ENCODE measurements at regions not wholly inside any gene's neighbourhood (a gene's known extent, or its start where the extent isn't known, plus 50 kb on each side); places are given as distances from the start of the nearest gene placed in this dataset.

DNA sequence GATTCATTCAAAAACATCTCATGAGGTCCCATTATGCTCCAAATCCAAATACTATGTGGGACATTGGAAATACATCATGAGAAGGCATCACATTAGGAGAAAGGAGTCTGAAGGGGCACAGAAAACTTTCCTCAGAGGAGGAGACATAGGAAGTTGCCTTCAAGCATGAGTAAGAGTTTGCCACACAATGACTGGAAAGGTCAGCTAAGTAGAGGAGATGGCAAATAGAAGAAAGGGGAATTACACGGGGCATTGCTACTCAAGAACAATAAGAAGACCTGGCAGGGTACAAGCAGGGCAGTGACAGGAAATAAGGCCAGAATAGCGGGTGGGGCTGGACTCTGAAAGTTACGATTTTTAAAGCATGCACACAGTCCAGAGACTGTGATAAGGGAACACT is 231.6 kb downstream of the SPRY2 start:
- Histone ChIP-seq H3K27ac (ENCODE audit: low read depth, low read length) (no peak overlapping the region), H3K4me1 (ENCODE audit: control insufficient read depth, insufficient read depth, low read length) (no peaks in the 10 kb centered on the region), H3K27me3 (ENCODE audit: control insufficient read depth, insufficient read depth, low read length) (no peaks in the 10 kb centered on the region), H3K4me3 (ENCODE audit: low read length) (no peak overlapping the region), H3K9ac (ENCODE audit: low read length) (no peak overlapping the region), H3K36me3 (ENCODE audit: control insufficient read depth, insufficient read depth, low read length) (no peaks in the 10 kb centered on the region)

DNA sequence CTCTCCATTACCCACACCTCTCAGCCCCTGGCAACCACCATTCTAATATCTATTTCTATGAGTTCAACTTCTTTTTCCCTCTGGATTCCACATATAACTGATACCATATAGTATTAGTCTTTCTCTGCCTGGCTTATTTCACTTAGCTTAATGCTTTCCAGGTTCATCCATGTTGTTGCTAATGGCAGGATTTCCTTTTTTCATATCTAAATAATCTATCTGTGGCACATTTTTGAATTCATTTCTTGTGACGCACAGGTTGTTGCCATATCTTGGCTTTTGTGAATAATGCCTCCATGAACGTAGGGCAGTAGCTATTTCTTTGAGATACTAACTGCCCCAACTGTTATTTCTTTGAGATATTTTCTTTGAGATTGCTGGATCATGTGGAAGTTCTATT is 235.6 kb downstream of the SPRY2 start:
- Histone ChIP-seq H3K4me1 (ENCODE audit: control insufficient read depth, insufficient read depth, low read length) (no peaks in the 10 kb centered on the region), H3K27ac (ENCODE audit: low read depth, low read length) (no peak overlapping the region), H3K9ac (ENCODE audit: low read length) (no peak overlapping the region), H3K4me3 (ENCODE audit: low read length) (no peak overlapping the region), H3K36me3 (ENCODE audit: control insufficient read depth, insufficient read depth, low read length) (no peaks in the 10 kb centered on the region), H3K27me3 (ENCODE audit: control insufficient read depth, insufficient read depth, low read length) (no peaks in the 10 kb centered on the region)

DNA sequence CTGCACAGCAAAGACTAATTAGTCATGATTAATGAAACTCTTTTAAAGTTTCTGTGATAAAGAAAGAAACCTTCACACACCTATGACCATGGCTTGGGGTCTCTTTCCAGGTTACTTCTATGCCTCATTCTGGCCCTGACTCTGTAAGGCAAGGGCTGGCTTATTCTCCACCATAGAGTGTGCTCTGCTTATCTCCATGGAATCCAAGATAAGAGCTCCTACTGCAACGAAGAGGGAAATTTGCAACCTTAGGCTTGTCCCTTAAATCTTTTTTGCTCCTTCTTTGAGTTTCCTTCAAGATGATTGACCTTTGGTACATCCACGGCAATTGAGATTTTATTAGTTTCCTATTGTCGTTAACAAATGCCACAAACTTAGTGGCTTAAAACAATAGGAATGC is 239.9 kb downstream of the SPRY2 start:
- no peaks in the 10 kb centered on the region for H3K27me3 ChIP-seq (ENCODE audit: control insufficient read depth, insufficient read depth, low read length)

DNA sequence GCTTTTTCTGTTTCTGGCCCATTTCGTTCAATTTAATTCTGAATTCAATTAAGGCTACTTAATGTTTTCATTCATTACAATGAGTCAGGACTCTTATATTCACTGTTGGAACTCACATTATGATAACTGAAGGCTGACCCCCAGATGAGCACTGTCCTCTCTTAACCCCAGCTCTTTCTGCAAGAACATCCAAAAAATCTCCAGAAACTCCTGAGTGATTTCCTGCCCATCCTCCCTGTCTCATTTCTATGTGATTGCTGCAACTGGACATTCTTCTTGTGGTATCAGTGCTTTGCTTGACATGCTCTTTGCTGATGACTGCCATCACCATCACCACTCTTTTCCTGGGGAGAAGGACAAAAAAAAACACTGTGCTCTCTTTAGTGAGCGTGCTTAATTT is 240.3 kb downstream of the SPRY2 start:
- H3K27me3 ChIP-seq (ENCODE audit: control insufficient read depth, insufficient read depth, low read length), result no peaks in the 10 kb centered on the region
- no peaks in the 10 kb centered on the region for H3K4me1 ChIP-seq (ENCODE audit: control insufficient read depth, insufficient read depth, low read length)
- no peak overlapping the region for H3K9ac ChIP-seq (ENCODE audit: low read length)
- H3K4me3 ChIP-seq (ENCODE audit: low read length), result no peak overlapping the region
- H3K27ac ChIP-seq (ENCODE audit: low read depth, low read length), result no peak overlapping the region
- H3K36me3 ChIP-seq (ENCODE audit: control insufficient read depth, insufficient read depth, low read length), result no peaks in the 10 kb centered on the region

More for the DNA sequence above, 239.9 kb downstream of the SPRY2 start:
- H3K4me3 ChIP-seq (ENCODE audit: low read length), result no peak overlapping the region
- no peak overlapping the region for H3K27ac ChIP-seq (ENCODE audit: low read depth, low read length)
- H3K4me1 ChIP-seq (ENCODE audit: control insufficient read depth, insufficient read depth, low read length), result no peaks in the 10 kb centered on the region
- H3K9ac ChIP-seq (ENCODE audit: low read length), result no peak overlapping the region
- H3K36me3 ChIP-seq (ENCODE audit: control insufficient read depth, insufficient read depth, low read length), result no peaks in the 10 kb centered on the region

DNA sequence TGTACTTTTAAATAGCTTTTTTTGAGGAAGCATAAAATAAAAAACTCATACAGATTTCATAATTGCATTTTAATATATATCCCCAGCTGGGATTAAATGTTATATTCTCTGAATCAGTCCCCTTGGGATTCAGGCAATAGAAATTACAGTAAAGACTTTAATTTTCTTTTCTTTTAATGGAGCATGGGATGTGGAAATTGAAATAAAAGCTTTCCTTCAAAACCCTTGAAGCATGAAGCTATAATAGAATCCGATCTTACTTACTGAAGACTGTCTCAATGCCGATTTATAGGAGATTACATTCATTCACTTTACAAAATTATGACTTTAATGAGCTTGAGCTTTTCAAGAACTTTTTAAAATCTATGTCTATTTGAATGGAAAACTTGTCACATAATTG is 243.4 kb downstream of the SPRY2 start:
- no peaks in the 10 kb centered on the region for H3K27me3 ChIP-seq (ENCODE audit: control insufficient read depth, insufficient read depth, low read length)
- no peak overlapping the region for H3K9ac ChIP-seq (ENCODE audit: low read length)
- no peaks in the 10 kb centered on the region for H3K4me1 ChIP-seq (ENCODE audit: control insufficient read depth, insufficient read depth, low read length)
- no peaks in the 10 kb centered on the region for H3K36me3 ChIP-seq (ENCODE audit: control insufficient read depth, insufficient read depth, low read length)
- H3K27ac ChIP-seq (ENCODE audit: low read depth, low read length), result no peak overlapping the region
- H3K4me3 ChIP-seq (ENCODE audit: low read length), result no peak overlapping the region

DNA sequence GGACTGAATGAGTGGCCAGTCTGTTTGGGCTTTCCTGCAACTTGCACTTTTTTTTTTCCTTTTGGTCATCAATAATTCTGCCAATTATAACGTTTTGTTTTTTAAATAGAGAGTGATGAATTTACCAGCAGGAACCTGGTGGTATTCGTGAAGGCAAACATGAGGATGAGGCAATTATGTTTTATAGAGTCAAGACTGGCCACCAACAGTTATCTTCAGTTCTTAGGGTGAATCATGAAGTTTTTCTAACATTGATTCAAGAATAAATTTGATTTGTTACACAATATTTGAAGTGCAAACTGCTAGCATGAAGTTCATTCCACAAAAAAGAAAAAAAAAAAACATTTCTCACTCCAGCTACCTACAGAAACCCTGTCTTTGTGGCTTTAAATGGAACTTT is 244.5 kb downstream of the SPRY2 start:
- Histone ChIP-seq H3K4me3 (ENCODE audit: low read length) (no peak overlapping the region), H3K9ac (ENCODE audit: low read length) (no peak overlapping the region), H3K36me3 (ENCODE audit: control insufficient read depth, insufficient read depth, low read length) (no peaks in the 10 kb centered on the region), H3K4me1 (ENCODE audit: control insufficient read depth, insufficient read depth, low read length) (no peaks in the 10 kb centered on the region), H3K27me3 (ENCODE audit: control insufficient read depth, insufficient read depth, low read length) (no peaks in the 10 kb centered on the region), H3K27ac (ENCODE audit: low read depth, low read length) (no peak overlapping the region)

DNA sequence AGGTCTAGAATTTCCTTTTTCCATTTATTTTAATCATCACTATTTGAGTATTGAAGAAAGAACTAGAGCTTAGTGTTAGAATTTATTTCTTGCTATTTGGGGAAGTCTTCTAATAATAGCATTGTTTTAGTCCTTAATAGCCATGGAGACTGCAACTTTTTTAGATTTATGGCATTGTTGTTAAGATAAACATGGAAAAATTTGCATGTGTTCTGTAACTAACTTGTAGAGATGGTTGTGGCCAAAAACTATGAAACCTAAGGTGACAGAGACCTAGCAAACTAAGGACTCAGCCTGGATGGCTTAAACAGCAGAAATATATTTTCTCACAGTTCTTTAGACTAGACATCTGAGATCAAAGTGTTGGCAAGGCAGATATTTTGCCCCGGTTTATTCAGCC is 246.4 kb downstream of the SPRY2 start:
- Histone ChIP-seq H3K9ac (ENCODE audit: low read length) (no peak overlapping the region), H3K27ac (ENCODE audit: low read depth, low read length) (no peak overlapping the region), H3K36me3 (ENCODE audit: control insufficient read depth, insufficient read depth, low read length) (no peaks in the 10 kb centered on the region)

DNA sequence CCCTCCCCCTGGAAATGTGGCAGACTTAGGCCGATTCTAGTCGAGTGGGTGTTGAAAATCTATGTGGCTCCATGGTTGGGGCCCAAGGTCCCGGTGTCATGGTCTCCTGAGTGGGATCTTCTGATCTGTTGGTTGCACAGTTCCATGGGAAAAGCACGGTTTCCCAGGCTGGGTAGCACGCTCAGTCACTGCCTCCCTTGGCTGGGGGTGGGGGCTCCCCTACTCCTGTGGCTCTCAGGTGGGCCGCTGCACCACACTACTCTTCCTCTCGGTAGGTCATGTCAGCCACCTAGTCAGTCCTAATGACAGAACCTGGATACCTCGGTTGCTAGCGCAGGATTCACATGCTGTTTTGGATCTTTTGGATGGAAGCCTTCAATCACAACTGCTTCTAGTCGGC is 247.0 kb downstream of the SPRY2 start:
- H3K4me3 ChIP-seq (ENCODE audit: low read length), result no peak overlapping the region
- H3K4me1 ChIP-seq (ENCODE audit: control insufficient read depth, insufficient read depth, low read length), result no peaks in the 10 kb centered on the region
- H3K27me3 ChIP-seq (ENCODE audit: control insufficient read depth, insufficient read depth, low read length), result no peaks in the 10 kb centered on the region
- H3K9ac ChIP-seq (ENCODE audit: low read length), result no peak overlapping the region
- H3K27ac ChIP-seq (ENCODE audit: low read depth, low read length), result no peak overlapping the region
- H3K36me3 ChIP-seq (ENCODE audit: control insufficient read depth, insufficient read depth, low read length), result no peaks in the 10 kb centered on the region

More for the DNA sequence above, 246.4 kb downstream of the SPRY2 start:
- no peaks in the 10 kb centered on the region for H3K27me3 ChIP-seq (ENCODE audit: control insufficient read depth, insufficient read depth, low read length)
- H3K4me1 ChIP-seq (ENCODE audit: control insufficient read depth, insufficient read depth, low read length), result no peaks in the 10 kb centered on the region
- no peak overlapping the region for H3K4me3 ChIP-seq (ENCODE audit: low read length)

DNA sequence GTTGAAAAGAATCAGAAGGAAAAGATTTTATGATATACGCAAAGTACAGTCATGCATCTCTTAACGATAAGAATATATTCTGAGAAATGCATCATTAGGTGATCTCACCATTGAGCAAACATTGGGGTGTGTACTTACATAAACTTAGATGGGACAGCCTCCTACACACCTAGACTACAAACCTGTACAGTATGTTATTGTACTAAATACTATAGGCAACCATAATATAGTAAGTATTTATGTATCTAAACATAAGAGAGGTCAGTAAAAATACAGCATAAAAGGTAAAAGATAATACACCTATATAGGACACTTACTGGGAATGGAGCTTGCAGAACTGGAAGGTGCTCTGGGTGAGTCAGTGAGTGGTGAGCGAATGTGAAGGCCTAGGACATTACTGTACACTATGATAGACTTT is 254.6 kb downstream of the SPRY2 start:
- Histone ChIP-seq H3K36me3 (ENCODE audit: control insufficient read depth, insufficient read depth, low read length) (no peaks in the 10 kb centered on the region), H3K9ac (ENCODE audit: low read length) (no peak overlapping the region), H3K27ac (ENCODE audit: low read depth, low read length) (no peak overlapping the region), H3K4me3 (ENCODE audit: low read length) (no peak overlapping the region), H3K4me1 (ENCODE audit: control insufficient read depth, insufficient read depth, low read length) (no peaks in the 10 kb centered on the region), H3K27me3 (ENCODE audit: control insufficient read depth, insufficient read depth, low read length) (no peaks in the 10 kb centered on the region)

DNA sequence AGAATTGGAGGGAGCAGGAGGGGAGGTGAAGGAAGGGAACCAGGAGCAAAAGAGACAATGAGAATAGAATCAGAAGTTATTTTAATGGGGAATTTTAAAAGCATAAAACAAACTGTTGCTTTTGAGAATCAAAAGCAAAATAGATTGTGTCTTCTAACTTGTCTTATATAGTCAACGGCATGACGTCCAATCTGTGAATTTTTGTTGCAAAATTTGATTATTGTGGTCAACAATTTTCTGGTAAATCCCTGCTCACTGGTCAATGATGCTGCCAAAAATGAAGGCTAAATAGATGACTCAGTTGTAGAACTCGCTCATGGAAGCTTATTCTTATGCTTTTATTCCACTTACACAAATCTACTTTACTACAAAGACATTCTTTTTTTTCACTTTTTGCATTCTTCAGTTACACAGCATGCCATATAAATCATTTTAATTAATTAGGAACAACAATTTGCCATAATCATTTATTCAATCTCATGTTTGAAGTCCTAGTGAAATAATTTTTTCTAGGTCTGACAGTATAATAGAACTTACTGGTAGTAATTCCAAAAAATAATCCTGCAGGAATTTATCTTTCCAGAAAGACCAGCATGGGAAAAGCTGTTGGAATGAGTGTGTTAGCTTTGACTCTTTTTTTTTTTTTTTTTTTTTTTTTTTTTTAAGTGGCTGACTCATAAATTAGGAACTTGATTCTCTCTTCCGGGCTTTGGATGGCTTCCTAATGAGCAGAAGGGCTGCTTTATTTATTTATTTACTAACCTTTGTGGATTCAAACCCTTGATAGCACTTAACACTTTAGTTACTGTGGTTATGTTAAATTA is 256.9 kb downstream of the SPRY2 start:
- H3K27ac ChIP-seq (ENCODE audit: low read depth, low read length), result no peak overlapping the region
- no peak overlapping the region for H3K9ac ChIP-seq (ENCODE audit: low read length)
- no peaks in the 10 kb centered on the region for H3K4me1 ChIP-seq (ENCODE audit: control insufficient read depth, insufficient read depth, low read length)
- no peak overlapping the region for H3K4me3 ChIP-seq (ENCODE audit: low read length)
- no peaks in the 10 kb centered on the region for H3K36me3 ChIP-seq (ENCODE audit: control insufficient read depth, insufficient read depth, low read length)
- H3K27me3 ChIP-seq (ENCODE audit: control insufficient read depth, insufficient read depth, low read length), result no peaks in the 10 kb centered on the region

DNA sequence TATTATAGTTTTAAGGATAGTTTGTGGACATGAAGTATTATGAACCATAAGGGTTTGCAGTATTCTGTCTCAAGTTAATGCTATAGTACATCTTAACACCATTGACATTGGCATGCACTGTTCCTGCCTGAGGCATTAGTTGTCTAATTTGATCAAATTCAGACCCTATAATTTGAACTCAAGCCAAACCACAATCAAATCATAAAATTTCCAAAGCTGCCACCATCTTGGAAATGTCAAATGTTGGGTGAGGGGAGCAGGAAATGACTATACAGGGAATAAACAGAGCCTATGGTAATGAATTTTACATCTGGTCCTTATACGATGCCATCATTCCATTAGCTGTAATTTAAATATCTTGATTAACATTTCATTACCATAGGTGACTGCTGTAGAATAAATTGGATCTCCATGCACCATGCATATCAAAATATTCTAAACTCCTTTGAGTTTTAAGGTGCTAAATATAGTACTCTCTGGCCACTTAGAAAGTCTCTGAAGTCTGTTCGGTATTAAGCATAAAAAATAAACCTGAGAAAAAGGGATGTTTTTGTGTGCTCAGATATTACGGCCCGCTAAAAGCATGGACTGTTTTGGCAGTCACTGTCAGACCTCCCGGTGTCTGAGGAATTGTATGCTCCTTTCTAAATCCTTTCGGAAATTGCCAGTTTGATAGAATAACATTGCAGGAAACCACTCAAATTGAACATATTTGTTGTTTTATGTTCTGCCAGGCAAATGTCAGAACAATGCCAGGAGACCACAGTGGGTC is 257.7 kb downstream of the SPRY2 start:
- Histone ChIP-seq H3K9ac (ENCODE audit: low read length) (no peak overlapping the region), H3K27me3 (ENCODE audit: control insufficient read depth, insufficient read depth, low read length) (no peaks in the 10 kb centered on the region), H3K36me3 (ENCODE audit: control insufficient read depth, insufficient read depth, low read length) (no peaks in the 10 kb centered on the region), H3K27ac (ENCODE audit: low read depth, low read length) (no peak overlapping the region), H3K4me3 (ENCODE audit: low read length) (no peak overlapping the region), H3K4me1 (ENCODE audit: control insufficient read depth, insufficient read depth, low read length) (no peaks in the 10 kb centered on the region)

DNA sequence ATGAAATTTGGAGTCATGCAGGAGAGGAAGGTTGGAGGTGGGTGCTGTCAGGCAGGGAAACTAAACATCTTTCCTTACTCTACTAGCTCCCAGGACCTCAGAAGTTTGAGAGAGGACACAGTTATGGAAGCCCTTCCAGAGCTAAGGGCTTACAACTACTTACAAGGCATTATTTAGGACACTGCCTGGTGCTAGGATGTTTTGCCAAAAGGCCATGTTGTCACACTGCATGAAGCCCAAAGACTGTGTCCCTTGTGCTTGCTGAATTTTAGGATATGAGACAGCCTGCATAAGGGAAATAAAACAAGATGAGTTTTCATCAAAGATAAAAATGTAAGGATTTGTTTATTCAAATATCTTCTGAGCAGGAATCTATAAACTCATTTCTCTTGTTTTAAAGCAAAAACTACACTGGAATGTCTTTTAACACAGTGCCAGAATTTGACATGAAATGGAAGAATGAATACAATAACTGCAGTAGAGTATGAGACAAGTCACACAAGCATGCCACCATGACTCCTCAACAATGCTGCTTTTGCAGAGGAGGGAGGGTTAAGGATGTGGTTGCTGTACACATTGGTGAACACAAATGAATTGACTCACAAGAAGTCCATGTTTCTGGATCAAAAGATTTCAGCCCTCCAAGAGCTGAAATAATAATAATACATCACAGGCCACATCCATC is 258.4 kb downstream of the SPRY2 start:
- H3K27me3 ChIP-seq (ENCODE audit: control insufficient read depth, insufficient read depth, low read length), result no peaks in the 10 kb centered on the region
- H3K4me1 ChIP-seq (ENCODE audit: control insufficient read depth, insufficient read depth, low read length), result no peaks in the 10 kb centered on the region
- no peak overlapping the region for H3K4me3 ChIP-seq (ENCODE audit: low read length)
- H3K27ac ChIP-seq (ENCODE audit: low read depth, low read length), result no peak overlapping the region
- no peak overlapping the region for H3K9ac ChIP-seq (ENCODE audit: low read length)
- no peaks in the 10 kb centered on the region for H3K36me3 ChIP-seq (ENCODE audit: control insufficient read depth, insufficient read depth, low read length)

Measured in rectal smooth muscle tissue (tissue), 1 donor.